NAMALWA (cell line): ENCODE measurements at regions not wholly inside any gene's neighbourhood (a gene's known extent, or its start where the extent isn't known, plus 50 kb on each side); places are given as distances from the start of the nearest gene placed in this dataset.
"Not testable (repeated sequence)": the region's sequence is repeated elsewhere in the genome, so short reads cannot be mapped to it uniquely, and the experiment has no call there.

Experiments
- DNase-seq: peaks from one replicate; pipeline ENCODE4 v3.0.0-alpha.2; 2015; ENCODE audit warnings: low spot score

DNA sequence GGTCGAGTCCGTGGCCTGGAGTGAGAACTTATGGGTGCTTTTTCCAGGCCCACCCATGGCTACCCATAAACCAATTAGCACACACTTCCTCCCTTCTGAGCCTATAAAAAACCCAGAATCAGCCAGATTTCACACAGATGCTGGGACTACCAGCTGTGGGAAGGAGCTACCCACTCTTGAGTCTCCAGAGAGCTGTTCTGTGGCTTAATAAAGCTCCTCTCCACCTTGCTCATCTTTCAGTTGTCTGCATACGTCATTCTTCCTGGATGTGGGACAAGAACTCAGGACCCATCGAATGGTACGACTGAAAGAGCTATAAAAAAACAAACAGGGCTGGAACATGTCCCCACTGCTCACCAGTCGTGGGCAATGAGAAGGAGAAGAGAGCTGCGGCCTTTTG, 555.4 kb upstream of the CCDC54 start:
- no peak for DNase-seq

- no peak for DNase-seq
These were observed 555.0 kb upstream of the CCDC54 start for GRCh38 chr3:106822204-106822603.

DNA sequence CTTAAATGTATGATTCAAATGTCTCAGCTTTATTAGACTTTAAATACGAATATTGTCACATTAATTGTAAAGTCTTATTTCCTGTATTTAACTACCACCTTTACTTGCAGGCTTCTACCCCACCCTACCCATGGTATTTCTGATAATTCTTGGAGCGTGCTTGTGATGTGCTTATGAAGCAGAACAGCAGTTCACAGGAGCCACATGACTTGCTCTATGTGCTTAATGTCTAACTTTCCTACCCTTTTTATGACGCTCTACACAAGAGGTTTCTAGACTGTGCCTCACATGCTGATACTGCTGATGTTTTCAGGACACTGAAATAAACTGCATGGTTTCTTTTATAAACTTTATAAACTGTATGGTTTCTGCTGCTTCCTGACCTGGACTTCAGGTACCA, 553.5 kb upstream of the CCDC54 start:
- DNase-seq, result no peak

DNA sequence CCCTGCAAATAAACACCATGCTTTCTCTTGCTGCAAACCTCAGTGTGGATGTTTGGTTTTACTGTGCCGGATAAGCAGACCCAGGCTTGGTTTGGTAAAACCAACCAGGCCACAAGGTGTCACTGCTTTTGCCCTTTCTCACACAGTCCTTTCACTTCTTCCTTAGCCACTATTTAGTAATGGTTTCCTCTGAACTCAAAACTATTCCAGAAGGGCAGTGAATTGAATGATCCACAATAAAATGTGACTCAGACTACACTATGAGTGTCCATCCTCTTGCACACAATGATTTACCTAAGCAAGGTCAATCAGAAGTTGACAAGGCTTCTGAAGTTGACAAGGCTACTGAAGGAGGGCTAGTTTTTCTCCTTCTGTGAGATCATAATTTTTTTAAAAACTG, 552.4 kb upstream of the CCDC54 start:
- DNase-seq, result peak; percentile 40

DNA sequence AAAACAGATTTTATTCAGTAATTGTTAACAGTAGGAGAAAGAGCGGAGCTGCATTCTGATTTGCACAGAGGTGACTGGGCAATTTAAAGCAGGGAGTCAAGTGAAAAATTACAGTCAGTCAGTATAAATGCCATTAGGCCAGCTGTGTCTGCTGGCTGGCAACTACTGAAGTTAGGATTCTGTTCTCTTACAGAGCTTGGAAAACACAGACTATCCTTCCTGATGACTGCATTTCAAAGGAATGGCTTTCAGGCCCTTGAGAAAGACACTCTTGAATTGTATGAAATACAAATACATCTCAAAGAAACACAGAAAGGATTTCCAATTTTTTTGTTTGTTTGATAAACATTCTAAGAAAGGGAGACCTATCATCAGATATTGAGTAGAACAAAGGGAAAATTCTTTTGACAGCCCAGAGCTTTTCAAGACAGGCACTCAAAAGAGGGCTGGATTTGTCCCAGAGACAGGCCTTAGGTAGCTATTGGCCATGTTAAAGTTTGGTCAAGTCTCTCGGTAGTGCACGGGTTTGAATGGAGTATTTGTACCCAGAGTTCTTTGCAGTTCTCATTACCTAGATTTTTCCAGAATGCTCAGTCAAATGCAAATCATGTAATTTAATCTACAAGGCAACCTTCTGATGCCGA, 551.2 kb upstream of the CCDC54 start:
- no peak for DNase-seq

DNA sequence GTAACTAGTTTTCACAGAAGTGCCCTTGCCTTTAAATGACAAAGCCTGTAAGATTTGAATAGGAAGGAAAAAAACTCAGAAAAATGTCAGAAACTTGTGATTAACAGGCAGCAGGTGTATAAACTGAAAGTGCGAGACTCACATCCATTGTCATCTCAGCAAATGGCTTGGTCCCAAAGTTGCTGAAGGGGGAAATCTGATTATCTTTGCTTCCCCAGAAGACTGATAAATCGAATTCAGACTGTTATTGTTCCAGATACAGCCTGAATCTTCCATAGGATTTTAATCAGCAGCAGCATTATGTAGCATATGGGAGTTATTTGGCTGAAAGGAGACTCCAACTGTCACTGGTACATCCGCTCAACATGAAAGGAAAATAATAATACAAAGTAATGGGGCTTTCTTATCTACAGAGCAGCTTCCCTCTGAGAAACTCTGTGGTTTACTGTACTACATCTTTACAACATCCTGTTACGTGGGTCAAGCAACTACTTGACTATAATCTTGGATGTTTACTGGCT, 550.4 kb upstream of the CCDC54 start:
- no peak for DNase-seq

GRCh38 chr3:106827515-106828213, 549.6 kb upstream of the CCDC54 start:
- no peak for DNase-seq

GRCh38 chr3:106829206-106829605, 548.0 kb upstream of the CCDC54 start:
- no peak for DNase-seq

- DNase-seq, result no peak
These were observed 546.9 kb upstream of the CCDC54 start for GRCh38 chr3:106830334-106830733.

DNA sequence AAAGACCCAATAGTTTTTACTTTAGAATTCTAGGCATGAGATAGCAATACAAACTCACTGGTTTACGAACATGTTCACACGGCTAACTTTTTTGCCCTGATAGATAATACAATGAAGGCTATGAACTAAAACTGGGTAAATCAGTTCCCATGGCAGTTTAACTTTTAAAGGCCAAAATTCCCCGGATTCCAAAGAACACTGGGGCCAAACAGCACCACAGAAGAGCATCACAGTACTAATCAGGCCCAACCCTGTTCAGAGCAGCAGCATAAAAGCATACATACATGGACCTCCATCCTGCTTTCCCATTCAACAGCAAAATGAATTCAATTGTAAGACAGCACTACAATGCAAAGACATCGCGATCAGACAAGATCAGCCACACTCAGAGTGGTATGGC, 540.3 kb upstream of the CCDC54 start:
- no peak for DNase-seq

- no peak for DNase-seq
These were observed 539.6 kb upstream of the CCDC54 start for GRCh38 chr3:106837616-106838015.

- DNase-seq, result no peak
These were observed 537.5 kb upstream of the CCDC54 start for GRCh38 chr3:106839576-106840280.

DNA sequence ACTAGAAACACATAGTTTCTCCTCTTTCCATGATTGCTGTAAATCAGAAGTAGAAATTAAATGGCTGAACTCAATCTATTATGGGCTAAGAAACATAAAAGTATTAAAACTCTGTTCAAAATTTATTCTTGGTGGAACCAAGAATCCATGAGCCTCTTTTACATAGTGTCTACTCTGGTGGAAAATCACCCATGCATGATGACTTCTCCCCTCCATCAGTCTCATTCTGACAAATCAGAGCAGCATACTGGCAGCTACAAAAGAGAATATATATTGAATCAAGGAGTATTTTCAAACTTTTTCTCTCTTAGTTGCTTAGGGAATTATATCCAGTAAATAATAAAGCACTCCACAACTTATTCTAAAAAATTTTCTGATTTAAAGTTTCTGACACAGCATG, 536.9 kb upstream of the CCDC54 start:
- no peak for DNase-seq

GRCh38 chr3:106842151-106842550, 535.1 kb upstream of the CCDC54 start:
- DNase-seq, result no peak

DNA sequence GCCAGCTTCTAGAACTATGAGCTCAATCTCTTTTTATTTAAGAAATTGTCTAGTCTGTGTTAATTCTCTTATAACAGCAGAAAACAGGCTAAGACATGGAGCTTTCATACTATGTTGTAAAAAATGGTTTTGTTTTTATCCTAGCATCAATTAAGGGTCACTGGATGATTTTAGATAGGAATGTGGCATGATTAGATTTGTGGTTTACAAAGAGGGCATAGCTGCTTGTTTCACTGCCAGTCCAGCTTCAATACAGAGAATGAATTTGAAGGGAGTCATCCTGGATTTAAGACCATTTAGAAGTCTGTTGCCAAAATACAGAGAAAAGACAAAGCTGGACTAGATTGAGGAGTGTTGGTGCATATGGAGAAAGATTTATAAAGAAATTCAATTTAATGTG, 532.6 kb upstream of the CCDC54 start:
- no peak for DNase-seq

DNA sequence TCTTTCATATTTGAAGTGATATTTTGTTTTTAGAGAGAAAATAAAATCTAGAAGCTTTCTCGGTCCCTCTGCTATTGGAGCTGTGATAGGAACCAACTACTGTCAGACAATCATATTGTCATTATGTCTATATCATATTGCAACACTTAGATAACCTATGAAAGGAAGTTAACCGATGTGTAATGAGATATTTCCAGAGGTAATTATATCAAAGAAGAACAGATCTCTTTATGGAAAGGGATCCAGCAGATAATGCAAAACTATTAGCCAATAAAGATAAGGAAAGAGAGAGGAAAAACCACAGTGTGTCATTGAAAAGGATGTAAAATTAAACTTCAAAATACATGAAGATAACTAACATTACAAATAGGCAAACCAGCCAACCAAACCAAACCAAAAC, 529.1 kb upstream of the CCDC54 start:
- no peak for DNase-seq

DNA sequence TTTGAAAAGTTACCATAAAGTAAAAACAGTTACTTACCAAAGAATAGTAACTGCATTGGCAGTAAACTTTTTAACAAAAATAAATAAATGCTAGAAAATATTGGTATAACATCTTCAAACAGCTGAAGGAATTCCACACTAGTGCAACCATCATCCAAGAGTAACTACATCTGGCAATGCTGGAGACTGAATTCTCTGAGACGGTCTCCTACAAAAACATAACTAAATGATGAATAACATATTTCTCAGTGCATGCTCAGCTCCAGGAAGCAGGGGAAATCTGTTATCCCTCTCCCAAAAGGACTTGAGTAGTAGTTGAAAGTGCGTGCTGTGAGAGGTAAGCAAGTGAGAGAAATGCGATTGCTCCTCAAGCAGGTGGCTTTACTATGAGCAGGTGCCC, 526.8 kb upstream of the CCDC54 start:
- DNase-seq, result no peak

GRCh38 chr3:106858321-106858720, 518.9 kb upstream of the CCDC54 start:
- not testable (repeated sequence) for DNase-seq

DNA sequence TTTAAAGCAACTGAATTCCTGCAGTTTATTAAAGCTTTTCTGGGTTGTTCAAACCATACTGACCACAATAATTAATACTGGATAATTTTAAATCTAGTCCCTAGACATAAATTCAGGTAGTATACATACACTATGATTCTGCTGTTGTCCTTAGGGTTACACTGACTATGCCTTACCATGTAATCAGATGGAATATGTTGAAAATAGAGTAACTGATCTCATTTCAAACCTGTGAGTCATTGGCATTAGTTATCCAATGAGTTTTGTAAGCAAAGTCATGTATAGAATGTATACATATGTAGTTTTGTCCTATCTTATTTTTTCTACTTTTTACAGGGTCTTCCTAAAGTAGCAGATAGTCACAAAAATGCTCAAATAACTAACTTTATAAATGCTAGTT, 517.1 kb upstream of the CCDC54 start:
- no peak for DNase-seq

- DNase-seq, result no peak
These were observed 515.2 kb upstream of the CCDC54 start for GRCh38 chr3:106862067-106862466.

GRCh38 chr3:106877627-106878026, 499.6 kb upstream of the CCDC54 start:
- DNase-seq, result no peak

DNA sequence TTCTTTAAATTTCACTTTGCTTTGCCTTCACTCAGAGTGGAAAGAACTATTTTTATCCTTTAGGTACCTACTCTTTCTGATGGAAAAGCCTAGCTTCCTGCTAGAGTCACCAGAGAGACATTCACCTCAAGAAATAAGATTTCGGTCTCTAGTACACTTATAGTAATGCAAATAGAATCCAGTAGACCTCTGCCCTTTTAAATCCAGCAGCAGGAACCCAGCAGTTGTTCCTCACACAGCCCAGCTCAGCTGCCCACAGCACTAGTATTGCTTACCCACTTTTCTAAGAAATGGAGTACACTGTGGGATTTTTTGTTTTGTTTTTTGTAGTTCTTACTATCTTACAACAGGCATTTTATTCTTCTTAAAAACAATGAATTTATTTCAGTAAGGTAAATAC, 497.0 kb upstream of the CCDC54 start:
- DNase-seq, result no peak

DNA sequence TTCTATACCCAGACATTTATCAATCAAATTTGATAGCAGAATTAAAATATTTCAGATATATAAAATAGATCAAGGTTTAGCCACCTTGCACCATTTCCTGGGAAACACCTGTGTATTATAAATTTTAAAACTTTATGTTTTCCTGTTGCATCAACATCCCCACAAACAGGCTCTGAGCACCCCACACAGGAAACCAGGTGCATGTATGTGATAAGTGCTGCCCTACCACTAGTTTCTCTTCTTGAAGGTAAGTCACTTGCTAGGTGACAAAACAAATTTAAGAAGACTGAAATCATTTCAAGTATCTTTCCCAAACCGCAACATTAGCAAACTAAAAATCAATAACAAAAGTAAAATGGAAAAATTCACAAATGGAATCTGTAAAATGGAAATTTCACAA, 496.1 kb upstream of the CCDC54 start:
- no peak for DNase-seq
